GM13977 (cell line): ENCODE measurements at regions not wholly inside any gene's neighbourhood (a gene's known extent, or its start where the extent isn't known, plus 50 kb on each side); places are given as distances from the start of the nearest gene placed in this dataset.

Experiments used
- DNase-seq: peaks from one replicate; pipeline ENCODE4 v3.0.0; 2012; ENCODE audit warnings: low spot score
- in situ Hi-C: fragments of 300-500 bp; cut with MboI; formaldehyde crosslinking; loops from one replicate; pipeline ENCODE4 v1.12.0; 2022; ENCODE audit warnings: low sequenced_read_pairs, low pct_unique_long_range_greater_than_20kb, mixed read lengths, inconsistent platforms; ENCODE audit not compliant: unreplicated experiment
- TF ChIP-seq, protein P1 (sequence below): IDR thresholded peaks from 2 replicates; pipeline ENCODE4 v1.5.1; 2012; ENCODE audit warnings: mild to moderate bottlenecking, control low read depth; ENCODE audit not compliant: insufficient read depth; ENCODE audit errors: extremely low read depth, missing control alignments

GRCh38 chr2:223510713-223511112 is 91.4 kb downstream of the SCG2 start:
- no peak for DNase-seq

GRCh38 chr2:223511168-223511567 is 91.0 kb downstream of the SCG2 start:
- TF ChIP-seq, protein P1, sequence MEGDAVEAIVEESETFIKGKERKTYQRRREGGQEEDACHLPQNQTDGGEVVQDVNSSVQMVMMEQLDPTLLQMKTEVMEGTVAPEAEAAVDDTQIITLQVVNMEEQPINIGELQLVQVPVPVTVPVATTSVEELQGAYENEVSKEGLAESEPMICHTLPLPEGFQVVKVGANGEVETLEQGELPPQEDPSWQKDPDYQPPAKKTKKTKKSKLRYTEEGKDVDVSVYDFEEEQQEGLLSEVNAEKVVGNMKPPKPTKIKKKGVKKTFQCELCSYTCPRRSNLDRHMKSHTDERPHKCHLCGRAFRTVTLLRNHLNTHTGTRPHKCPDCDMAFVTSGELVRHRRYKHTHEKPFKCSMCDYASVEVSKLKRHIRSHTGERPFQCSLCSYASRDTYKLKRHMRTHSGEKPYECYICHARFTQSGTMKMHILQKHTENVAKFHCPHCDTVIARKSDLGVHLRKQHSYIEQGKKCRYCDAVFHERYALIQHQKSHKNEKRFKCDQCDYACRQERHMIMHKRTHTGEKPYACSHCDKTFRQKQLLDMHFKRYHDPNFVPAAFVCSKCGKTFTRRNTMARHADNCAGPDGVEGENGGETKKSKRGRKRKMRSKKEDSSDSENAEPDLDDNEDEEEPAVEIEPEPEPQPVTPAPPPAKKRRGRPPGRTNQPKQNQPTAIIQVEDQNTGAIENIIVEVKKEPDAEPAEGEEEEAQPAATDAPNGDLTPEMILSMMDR: no peak
- no peak for DNase-seq
- in situ Hi-C loops: no loop called here

More at GRCh38 chr2:223510713-223511112, 91.4 kb downstream of the SCG2 start:
- TF ChIP-seq, protein P1: no peak
- in situ Hi-C loops: no loop called here

DNA sequence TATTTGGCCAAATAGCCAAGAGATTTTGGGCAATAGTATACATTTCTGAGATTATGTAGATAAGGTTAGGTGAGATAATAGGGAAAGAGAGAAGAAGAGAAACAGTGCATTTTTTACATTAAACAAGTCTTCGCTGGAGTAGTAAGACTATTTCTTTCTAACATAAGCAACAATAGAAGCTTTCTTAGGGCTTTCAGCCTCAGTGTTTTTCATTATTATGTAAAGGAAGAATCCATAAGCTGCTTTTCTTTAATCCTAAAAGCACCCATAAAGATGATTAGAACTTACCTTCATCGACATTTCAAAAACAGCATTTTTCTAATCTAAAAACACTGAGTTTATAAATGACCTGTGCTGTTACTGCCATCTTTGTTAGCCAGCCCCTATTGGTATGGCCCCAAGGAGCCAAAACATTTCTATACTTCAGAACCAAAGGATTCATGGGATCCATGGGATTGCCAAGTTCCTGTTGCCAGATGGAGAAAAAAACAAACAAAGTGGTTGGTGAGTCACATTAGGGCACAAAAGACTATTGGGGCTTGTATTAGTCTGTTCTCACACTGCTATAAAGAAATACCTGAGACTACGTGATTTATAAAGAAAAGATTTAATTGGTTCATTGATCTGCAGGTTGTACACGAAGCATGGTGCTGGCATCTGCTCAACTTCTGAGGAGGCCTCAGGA is 88.2 kb downstream of the SCG2 start:
- in situ Hi-C loops: no loop called here
- DNase-seq: no peak
- TF ChIP-seq, protein P1: no peak

DNA sequence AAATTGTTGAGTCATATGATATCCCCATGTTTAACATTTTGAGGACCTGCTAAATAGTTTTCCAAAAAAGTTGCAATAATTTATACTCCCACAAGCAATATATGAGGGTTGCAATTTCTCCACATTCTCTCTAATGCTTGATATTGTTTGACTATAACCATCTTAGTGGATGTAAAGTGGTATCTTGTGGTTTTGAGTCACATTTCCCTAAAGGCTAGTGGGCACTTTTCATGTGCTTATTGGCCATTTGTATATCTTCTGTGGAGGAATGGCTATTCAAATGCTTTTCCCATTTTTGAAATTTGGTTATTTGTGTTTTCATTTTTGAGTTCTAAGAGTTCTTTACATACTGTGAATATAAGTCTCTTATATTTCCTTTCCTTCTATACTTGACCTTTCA is 82.7 kb downstream of the SCG2 start:
- TF ChIP-seq, protein P1: no peak
- no peak for DNase-seq
- in situ Hi-C loops: no loop called here

GRCh38 chr2:223522796-223523195 is 79.4 kb downstream of the SCG2 start:
- in situ Hi-C loops: no loop called here
- DNase-seq: no peak
- TF ChIP-seq, protein P1: no peak

DNA sequence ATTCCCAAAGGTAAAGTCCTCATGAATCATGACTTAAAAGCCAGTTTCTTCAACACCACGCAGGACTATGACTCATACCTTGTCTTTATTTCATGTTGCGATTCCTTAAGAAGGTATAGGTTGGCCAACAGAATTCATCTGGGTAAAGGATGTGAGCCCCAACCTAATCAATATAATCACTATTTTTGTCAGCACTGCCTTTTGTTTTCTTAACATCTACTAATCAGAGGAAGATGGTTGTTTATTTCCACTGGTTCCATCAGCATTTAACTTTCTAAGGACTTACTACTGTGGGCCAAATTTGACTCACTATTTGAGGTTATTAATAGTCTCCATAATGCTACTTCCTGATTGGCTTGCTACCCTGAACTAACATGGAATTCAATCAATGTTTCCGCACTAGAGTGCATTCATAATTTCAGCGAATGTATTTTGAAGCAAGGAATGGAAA is 78.6 kb downstream of the SCG2 start:
- in situ Hi-C loops: no loop called here

More for the DNA sequence above, 78.6 kb downstream of the SCG2 start:
- no peak for DNase-seq
- TF ChIP-seq, protein P1: no peak
